NCI-H1436 (cell line): ENCODE measurements at regions not wholly inside any gene's neighbourhood (a gene's known extent, or its start where the extent isn't known, plus 50 kb on each side); places are given as distances from the start of the nearest gene placed in this dataset.

ENCODE experiments used
- DNase-seq: peaks from one replicate; lab custom pipeline; 2025; lab: John Stamatoyannopoulos, UW

GRCh38 chr5:124234022-124234769 lies 512.2 kb downstream of the ZNF608 start:
- no peak for DNase-seq

DNA sequence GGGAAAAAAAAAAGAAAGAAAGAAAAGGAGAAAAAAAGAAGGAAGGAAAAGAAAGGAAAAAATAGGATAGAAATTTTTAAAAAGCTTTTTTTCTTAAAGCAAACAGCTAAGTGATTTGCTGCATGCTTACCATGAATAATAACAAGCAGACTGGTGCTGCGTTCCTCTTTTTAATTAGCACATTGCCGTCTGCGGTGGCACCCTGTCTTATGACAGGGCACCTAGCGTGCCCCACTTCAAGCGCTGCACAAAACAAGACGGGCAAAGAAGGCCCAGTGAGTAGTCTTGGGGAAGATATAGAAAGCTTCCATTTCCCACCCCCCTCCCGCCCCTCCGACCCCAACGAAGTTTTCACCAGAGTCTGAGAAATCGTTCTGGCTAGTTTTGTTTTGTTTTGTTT lies 513.9 kb downstream of the ZNF608 start:
- DNase-seq = no peak

GRCh38 chr5:124231802-124232201 lies 514.6 kb downstream of the ZNF608 start:
- DNase-seq = no peak

- no peak for DNase-seq
Measured at GRCh38 chr5:124231230-124231629, 515.2 kb downstream of the ZNF608 start.

GRCh38 chr5:124230456-124230855 lies 516.0 kb downstream of the ZNF608 start:
- DNase-seq = no peak

GRCh38 chr5:124229352-124229751 lies 517.1 kb downstream of the ZNF608 start:
- DNase-seq = no peak

GRCh38 chr5:124227914-124228313 lies 518.5 kb downstream of the ZNF608 start:
- DNase-seq = no peak

GRCh38 chr5:124220418-124220817 lies 526.0 kb downstream of the ZNF608 start:
- DNase-seq = no peak

GRCh38 chr5:124212934-124213333 lies 533.5 kb downstream of the ZNF608 start:
- DNase-seq = no peak

- no peak for DNase-seq
Measured at GRCh38 chr5:124210111-124210910, 536.1 kb downstream of the ZNF608 start.

DNA sequence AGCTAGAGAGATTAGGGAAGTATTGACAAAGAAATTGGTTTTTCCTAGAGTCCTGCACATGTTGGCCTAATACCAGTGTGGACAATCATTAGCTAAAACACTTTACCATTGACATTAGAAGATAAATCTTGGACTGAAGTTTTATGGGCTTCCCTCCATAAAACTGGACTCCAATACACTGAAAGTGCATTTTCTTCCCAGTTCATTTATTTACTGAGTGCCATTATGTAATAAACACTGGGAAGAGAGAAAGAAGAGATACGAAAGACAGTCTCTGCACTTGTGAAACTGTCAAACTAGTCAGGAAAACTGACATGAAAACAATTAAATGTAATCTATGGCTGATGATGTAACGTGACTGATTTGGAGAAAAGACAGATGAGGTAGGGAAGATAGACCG lies 539.3 kb downstream of the ZNF608 start:
- DNase-seq = no peak

GRCh38 chr5:124206540-124206939 lies 539.9 kb downstream of the ZNF608 start:
- DNase-seq = no peak

- no peak for DNase-seq
Measured at GRCh38 chr5:124203303-124203702, 543.1 kb downstream of the ZNF608 start.

DNA sequence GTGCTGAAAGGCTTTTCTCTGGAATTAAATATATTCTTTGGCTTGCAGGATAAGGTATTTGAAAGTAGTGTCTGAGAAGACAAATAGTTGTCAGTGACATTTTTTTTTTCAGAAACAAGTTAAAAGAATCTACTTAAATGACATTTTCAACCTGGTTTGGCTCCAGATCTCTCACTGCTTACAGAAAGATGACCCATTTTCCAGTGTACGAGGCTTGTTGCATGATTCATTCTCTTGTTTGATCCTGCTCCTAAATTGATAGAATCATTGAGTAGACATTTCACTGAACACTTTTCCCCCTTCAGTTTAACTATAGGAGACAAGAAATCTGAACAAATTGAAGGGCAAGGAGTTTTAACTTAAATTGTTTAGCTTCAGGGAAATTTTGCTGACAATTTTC lies 546.1 kb downstream of the ZNF608 start:
- DNase-seq = no peak

DNA sequence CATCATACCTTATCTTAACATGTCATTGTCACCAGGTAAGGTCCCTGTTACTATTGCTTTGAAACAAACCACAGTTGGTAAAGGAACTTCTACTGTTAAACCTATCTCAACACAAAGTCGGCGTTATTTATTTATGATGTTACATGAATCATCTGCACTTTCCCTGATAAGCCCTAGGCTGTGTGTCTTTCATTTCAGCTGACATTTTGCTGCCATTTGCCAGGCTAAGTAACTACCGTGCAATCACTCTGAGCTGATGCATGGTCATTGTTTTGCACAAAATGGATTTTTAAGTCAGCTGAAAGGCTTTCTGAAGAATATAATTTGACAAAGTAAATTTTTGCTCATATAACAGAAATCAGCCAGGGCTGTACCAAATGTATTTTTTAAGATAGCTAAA lies 546.5 kb downstream of the ZNF608 start:
- no peak for DNase-seq

DNA sequence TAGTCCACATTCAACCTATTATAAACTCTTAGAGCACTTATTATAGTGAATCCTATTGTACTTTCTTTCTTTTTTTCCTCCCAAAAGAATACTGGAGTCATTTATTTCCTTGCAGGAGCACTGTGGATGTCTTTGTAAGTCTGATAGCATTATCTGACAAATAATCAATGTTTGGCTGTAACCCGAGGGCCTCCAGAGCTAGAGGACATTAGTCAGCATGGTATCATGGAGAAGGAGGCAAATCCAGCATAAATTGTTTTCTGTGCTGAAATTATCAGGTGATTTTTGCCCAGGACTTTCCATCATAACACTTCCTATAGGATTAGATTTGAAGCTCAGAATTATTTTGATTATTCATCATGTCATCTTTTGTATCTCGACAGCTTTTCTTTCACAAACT lies 551.0 kb downstream of the ZNF608 start:
- DNase-seq = no peak

DNA sequence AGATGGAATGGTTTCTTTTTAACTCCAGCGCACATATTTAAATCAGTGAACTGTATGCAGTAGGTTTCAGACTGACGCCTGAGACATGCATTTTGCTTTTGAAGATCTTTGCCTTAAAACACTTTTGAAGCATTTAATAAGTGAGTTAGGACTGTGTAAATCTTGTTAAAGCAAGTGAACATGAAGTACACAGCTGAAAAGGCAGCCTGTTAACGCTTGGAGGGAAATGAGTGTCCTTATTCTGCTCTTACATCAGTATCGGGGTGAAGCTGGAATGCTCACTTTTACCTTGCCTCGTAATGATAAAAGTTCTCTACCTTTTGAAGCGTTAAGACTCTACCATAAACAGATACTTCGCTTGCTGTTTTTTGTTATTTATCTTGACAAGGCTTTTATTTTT lies 552.2 kb downstream of the ZNF608 start:
- no peak for DNase-seq

DNA sequence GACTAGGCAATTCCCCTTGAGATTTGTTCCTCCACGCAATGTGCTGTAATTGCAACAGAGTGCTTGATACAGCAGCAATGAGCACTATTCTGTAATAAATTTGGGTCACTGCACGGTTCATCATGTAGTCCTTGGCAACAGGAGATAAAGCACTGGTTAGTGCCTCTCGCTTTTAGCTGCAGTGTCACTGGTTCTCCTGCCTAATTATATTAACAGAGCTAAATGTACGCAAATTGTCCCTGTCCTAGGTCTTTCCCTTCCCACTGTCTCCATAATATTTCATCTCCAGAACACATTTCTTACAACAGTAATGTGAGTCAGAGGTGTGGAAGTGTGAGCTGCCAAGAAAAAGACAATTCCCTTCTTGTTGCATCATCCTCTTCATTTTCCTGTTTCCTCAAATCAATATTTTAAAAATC lies 553.1 kb downstream of the ZNF608 start:
- peak; percentile 9 for DNase-seq

- no peak for DNase-seq
Measured at GRCh38 chr5:124192716-124193115, 553.7 kb downstream of the ZNF608 start.

- no peak for DNase-seq
Measured at GRCh38 chr5:124185716-124186115, 560.7 kb downstream of the ZNF608 start.

- no peak for DNase-seq
Measured at GRCh38 chr5:124182133-124182532, 564.3 kb downstream of the ZNF608 start.

GRCh38 chr5:124180875-124181461 lies 565.5 kb downstream of the ZNF608 start:
- no peak for DNase-seq

- no peak for DNase-seq
Measured at GRCh38 chr5:124180299-124180874, 566.1 kb downstream of the ZNF608 start.
